ENCODE measurements at regions not wholly inside any gene's neighbourhood (a gene's known extent, or its start where the extent isn't known, plus 50 kb on each side); places are given as distances from the start of the nearest gene placed in this dataset.

DNA sequence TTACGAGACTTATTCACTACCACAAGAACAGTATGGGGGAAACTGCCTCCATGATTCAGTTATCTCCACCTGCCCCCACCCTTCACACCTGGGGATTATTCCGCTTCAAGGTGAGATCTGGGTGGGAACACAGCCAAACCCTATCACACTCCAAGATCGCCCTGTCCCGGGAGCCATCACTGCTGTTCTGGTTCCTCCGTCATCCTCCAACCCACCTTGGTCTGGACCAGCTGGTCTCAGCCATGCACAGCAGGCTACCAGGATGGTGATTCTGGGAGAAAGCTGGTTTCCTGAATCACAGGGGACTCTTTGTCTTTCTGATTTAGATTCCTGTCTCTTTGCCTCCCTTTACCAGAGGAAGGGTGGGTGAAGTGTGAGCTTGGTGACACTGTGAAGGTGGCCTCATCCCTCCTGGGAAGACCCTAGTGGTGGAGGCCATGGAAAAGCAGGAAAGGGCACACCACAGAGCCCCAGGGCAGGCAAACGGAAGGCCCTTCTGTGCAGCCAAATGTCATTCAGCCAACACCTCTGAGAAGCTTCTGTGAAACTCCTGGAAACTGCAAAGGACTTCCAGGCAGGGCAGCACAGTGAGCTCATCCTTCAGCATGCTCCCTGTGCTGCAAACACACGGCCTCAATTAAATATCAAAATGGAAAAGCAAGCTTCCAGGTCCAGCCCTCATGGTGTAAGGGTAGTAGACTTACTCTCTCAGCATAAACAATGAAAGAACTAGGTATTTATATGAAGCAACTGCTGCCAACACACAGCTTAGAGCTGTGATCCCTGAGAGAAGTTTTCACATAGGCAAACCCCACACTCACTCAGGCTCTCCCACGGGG, 169.8 kb downstream of the ANKRD60 start:
- DNase-seq, result no peak

DNA sequence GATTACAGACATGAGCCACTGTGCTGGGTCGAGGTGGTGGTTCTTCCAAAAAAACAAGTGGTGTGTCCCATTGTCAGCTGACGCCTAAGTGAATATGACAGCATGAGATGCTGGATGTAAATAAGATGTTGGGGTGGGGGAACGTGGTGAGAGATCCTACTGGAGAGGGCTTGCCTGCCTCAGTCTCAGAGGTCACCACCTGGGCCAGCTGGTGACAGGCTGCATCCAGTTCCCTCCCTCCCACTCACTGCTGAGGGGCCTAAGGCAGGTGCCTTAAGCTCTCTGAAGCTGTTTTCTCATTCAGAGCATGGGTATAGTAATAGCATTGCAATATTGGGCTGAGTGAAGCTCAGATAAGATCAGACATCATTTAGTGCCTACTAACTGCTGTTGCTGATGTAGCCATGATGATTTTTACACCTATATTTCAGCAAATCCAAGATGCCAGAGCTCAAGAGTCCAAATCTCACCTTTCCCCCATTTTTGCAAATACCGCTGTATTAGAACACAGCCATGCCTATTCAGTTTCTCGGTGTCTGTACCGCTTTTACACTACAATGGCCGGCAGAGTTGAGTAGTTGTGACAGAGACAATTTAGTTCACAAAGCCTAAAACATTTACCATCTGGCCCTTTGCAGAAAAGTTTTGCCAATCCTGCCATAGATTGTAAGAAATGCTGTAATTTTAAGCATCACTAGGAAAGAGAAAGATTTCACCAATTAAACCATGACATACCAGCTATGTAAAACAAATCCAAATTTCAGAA, 171.3 kb downstream of the ANKRD60 start:
- no peak for DNase-seq

DNA sequence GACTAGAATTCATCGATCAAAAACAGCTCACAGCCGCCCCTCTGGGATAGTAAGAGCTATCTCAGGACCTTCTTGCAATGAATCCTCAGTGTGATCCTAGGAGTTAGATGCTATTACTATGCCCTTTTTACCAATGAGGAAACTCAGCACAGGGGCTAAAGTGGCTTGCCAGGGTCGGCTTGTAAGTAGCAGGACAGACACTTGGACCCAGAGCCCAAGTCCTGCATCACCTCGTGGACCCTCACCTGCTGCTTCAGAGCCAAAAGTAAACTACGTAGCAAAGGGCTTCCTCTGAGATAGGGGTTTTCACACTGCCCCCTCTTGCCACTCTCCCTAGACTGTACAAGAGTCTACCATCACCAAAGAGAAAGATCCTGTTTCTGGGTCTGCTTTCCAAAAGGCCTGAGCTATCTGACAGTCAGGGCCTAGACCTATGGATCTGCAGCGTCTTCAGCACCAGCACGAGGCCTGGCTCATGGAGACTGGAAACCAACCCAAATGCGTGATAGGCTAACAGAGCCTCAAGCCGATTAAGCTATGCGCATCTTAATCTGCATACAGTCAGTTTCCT, 172.3 kb downstream of the ANKRD60 start:
- no peak for DNase-seq

DNA sequence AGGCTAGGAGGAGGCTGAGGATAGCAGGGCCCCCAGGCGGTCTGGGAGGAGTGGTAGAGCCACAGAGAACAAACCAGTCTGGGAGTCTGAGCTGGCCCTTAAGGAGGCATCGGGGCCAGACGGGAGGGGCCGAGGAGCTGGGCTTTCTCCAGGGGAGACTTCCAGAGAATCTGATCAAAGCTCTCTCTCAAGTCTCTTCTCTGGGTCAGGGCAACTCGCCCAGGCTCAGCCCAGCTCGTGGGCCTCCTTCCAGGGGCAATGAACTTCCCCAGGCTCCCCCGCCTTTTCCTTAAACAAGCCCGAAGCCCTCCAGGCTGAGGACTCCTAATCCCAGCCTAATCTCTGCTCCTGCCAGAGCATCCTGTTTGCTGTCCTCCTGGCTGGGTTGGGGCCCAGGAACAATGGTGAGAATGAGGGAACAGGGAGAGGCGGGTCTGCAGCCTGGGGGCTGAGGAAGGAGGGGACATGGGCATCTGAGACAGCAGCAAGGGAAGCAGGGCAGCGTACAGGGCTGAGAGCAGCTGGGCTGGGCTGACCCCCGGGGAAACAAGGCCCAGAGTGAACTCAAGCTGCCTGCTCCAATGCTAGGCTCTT, 173.6 kb downstream of the ANKRD60 start:
- no peak for DNase-seq

DNA sequence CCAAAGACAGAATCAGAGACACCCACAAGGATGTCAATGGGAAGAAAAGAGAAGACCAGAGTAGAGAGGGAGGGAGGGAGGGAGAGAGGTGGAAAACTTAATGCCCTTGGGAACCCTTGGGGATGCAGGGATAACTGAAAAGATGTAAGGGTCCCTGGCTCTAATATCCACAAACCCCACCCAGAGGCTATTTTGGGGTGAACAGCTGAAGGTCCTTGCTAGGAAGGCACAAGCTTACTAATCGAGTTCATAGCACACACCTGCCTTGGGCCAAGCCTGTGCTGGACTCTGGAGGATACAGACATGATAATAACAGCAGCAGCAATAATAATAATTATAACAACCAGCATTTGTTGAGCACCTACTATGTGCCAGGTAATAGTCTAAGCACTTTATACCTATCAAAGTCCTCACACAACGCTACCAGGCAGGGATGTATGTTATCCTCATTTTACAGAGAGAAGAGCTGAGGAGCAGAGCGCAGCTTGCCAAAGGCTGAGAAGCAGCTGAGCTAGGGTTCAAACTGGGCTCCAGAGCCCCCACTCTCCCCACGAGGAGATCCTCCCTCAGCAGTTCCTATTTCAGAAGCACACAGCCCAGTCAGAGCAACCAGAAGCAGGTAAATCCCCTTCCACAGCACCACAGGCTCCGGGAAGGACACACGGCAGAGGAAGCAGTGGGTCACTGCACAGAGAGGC, 174.2 kb downstream of the ANKRD60 start:
- DNase-seq, result no peak

DNA sequence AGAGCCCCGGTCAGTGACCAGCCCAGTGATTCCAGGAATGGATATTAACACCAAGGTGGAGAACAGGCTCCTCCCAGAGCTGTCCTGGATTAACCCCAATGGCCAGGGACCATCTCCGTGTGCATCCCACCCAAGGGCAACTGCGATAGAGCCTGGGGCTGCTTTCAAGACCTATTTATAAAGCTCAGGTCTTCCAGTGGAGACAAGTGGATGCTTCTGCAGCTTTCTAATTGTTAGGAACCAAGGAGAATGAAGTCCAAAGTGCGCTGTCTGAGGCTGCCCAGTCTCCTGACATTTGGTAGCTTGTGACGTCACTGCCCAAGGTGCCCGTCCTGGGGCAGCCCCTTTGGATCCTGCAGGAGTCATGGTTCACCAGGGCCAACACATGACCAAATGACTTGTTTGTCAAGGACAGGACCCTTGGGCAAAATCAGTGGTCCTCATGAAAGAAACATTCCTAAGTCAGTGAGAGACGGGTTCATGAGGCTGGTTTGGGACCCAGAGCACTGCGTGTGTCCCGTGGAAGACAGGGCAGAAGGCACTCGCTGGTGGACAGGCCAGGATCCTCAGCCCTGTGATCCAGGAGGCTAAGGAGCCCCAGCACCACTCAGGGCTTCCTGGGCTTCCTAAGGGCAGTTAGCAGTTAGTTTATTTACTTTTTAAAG, 174.9 kb downstream of the ANKRD60 start:
- DNase-seq, result no peak

DNA sequence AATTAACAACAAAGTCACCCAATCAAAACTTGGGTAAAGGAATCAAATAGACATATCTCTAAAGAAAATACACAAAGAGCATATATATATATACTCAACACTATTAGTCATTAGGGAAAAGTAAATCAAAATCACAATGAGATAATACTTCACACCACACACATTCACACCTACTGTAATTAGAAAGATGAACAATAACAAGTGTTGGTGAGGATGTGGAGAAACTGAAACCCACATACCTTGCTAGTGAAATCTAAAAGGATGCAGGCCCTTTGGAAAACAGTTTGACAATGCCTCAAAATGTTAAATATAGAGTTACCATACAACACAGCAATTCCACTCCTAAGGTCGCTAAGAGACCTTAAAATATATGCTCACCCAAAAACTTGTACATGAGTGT, 177.1 kb downstream of the ANKRD60 start:
- no peak for DNase-seq

DNA sequence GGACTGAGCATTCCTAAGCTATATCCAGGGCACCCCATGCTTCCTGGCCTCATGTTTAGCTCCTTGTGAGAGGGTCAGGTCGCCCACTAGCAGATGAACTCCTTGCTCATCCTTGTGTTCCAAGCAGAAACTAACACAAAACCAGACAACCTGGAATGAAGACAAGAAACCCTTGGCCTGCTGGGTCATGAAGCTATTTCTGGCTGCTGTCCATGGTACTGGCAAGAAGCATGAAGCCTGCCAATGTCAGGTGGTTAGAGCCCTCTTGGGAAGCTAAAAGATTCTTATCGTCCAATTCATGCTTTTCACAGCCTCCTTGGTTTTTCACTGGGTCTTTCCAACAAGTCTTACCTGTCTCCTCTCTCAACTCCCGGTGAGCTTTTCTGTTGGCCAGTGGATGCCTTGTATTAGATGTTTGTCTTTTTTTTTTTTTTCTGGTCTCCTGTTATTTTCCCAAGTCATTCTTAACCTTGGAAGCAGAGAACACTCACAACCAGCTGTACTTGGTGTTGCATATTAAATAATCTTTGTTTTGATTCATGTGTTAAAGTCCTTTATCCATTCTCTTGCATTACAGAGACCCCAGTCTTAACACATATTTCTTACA, 180.3 kb downstream of the ANKRD60 start:
- DNase-seq, result no peak

DNA sequence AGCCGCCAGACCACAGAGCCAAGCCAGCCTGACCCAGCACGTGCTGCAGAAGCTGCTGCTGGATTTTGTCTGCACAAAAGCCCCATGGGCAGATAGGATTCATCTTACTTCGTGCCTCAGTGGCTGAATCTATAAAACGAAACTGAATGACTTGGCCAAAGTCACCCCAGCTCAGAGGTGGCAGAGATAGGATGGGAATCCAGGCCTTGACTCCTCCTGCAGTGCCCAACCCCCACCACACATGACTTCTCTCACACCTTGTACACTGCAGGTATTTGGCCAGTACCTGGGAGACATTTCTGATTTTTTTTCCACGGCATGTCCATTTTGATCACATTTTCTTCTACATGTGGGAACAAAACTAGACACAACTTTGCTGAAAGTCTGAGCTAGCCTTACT, 182.1 kb downstream of the ANKRD60 start:
- DNase-seq, result no peak

DNA sequence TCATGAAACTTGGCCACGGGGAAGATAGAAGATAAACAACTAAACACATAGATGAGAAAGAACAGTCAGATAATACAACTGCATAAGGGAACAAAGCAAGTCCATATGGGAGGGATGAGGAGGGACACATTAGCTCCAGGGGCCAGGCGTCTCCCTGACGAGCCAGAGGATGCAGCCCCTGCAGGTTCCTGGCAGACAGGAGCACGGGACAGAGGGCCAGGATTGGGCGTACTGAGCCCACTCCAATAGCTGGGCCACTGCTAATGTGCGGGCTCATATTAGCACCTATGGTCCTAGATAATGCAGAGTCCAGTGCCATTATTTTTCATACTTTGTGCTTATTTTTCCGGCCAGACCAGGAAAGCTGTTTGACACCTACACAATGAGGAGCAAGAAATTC, 182.9 kb downstream of the ANKRD60 start:
- DNase-seq, result no peak

DNA sequence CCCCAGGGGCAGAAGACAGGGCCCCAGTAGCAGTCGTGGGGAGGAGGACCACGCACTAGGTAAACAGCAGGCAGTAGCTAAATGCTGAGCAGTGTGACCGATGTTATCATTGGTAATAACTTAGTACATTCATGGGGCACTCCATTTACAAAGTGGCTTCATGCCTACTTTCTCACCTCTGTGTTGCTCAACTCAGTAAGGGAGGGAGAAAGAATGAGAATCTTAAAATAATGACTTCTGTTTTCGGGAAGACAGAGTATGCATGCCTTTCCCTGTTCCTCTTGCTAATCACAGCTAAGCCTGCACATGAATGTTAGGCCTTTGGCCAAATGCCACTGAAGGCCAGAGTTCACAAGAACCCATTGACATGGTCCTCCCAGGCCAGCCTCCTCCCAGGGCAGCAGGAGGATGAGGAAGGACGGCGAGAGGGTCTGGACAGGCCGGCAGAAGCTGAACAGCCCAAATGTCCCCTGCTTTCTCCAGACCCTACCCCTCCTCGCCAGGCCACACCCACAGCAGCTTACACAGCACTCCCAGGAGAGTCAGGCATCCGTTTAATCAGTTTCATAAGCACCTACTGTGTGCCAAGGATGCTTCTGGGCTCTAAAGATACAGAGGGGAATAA, 183.4 kb downstream of the ANKRD60 start:
- no peak for DNase-seq

DNA sequence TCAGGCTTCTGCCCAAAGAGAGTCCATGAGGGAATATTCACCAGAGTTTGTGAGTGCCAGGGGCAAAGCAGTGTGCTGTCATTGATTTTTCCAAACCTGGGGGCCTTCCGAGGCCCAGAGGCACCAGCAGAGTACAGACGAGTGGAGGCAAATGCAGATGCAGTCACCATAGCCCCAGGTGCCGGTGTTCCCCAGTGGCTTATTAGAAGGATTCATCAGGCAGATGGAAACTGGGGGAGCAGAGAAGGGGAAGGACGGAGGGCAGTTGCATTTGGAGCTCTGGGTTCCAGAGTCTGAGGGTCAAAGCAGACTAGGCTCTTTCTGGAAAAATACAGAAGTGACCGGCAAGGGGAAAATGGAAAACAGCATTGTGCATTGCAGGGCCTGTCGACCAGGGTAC, 184.2 kb downstream of the ANKRD60 start:
- DNase-seq, result no peak

DNA sequence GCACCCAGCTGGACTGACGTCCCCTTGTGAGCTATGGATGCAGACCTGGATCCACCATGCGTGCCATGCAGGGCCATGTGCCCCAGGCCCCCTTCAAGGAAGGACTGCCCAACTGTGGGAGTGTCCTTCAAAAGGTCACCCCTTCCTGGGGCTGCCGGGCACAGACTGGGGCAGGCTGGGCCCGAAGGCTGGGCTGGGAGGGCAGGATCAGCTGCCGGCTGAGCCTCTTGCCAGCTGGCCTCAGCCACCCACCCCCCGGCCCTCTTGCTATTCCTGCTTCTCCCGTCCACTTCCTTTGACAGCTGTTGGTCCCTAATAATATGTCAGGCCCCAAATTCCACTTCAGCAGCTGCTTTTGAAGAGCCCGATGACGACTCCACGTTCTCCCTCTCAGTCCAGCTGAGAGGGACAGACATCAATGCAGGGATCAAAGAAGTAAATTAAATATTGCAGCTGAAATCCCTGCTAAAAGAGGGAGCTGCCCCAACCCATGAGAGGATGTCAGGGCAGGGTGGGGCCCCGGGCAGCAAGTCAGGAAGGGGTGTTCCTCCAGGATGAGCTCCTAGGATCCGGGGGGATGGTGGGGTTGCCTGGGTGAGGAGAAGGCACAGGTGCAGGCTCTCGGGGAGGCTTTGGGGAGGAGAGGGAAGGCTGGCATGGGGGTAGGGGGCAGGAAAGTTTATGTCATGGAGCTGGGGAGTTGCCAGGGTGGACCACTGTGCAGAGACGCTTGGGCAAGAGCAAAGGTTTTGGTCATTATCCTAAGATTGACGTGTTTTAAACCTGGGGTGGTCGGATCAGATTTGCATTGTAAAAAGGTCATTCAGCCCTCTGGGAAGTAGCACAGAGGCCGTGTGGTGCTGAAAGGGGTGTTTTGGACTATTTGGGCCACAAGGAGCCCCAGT, 185.0 kb downstream of the ANKRD60 start:
- no peak for DNase-seq

DNA sequence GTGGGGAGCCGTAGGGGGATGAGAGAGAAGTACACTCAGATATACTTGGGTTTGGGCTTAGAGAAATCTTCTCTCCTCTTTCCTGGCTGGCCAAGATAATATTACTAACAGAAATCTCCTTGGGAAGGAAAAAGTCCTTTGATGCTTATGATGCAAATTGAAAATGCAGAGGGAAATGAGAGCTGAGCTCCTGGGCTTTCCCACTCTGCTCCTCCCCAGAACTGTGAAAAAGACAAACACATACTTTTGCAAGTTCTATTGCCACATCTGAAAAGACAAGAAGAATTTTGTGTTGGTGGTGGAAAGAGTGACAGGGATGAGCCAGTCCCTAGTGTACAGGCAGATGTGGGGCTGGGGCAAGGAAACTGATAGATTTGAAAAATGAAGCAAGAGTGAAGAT, 185.9 kb downstream of the ANKRD60 start:
- DNase-seq, result no peak

DNA sequence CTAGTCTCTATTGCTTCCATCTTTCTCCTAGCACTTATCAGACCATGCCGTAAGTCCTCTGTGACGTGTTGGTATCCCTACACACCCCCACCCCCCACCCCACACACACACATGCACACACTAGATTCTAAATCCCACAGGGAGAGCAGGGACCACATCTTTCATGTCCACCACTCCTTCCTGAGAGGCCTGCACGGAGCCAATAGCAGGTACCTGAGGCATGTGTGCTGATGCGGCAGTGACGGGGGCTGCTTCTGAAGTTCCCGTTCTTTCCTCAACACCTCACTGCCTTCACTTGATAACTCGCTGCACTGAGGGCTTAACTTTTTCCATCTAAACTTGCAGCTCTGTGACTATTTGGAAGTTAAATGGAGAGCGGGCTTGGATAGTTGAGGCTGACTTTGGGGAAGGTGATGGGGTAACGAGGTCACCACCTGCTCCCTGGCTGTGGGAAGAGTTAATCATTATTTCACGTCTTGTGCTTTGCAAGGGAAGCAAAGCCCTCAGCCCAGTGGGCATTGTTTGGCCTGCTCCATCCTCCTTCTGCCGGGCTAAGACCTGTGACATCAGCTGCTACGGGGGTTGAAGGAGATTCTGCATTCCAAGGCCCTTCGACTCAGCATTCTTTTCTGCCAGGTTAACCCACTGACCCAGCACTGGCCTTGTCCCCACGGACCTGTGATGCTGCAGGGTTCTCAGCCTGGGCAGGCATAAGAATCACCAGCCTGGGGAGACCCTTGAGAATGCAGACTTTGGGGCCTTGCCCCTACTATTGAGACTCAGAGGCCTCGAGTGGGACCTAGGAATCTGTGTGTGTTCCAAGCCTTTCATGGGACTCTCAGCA, 187.8 kb downstream of the ANKRD60 start:
- no peak for DNase-seq

DNA sequence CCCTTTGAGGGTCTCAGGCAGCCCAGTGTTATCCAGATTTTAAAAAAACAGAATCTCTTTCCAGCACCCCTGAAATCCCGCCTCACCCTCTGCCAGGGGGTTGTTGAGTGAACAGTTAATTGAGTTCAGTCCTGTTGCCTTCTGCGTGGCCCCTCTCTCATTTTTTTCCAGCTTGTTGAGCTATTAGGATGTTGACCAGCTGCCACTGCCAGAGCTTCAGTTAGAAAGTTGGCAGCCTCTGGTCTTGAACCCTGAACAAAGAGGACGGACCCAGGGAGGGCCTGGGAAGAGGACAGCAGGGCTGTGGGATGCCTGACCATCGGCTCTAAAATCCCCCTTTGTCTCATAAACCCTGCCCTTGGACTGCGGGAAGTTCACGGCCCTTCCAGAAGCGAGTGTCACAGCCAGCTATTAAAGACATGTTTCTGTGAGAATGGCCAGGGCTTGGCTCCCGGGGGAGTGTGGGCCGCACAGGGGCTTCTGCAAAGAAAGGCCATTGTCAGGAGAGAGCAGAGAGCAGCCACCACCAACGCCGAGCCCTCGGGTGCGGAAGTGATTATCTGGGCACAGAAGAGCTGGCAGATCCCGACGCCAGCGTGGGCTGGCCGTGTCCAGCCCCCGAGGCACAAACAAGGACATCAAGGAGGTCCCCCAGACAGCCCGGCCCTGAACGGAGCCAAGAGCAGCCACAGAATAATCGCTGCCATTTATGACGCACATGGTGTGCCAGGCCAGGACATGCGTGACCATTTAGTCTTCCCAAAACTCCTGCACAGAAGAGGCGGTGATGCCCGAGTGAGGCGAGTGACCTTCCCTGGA, 189.0 kb downstream of the ANKRD60 start:
- no peak for DNase-seq

DNA sequence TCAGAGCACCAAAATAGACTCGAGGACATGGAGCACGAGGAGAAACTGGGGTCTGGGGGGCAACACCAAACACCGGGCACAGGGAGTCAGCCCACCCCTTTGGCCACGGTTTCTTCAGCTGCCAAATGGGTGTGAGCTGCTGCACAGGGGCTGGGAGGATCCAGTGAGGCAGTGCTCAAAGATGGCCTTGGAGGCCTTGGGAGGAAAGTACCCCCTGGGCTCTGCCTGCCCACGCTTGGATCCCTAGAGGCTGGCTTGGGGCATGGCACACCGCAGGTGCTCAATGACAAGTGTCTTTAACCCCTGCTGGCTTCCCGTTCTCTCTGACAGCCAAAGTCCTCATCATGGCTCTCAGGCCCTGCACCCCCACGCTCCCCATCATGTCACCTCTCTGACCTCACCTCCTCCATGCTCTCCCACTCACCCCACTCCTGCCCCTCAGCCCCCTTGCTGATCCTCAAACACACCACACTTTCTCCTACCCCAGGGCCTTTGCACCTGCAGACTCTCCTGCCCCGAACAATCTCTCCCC, 190.3 kb downstream of the ANKRD60 start:
- DNase-seq, result no peak

DNA sequence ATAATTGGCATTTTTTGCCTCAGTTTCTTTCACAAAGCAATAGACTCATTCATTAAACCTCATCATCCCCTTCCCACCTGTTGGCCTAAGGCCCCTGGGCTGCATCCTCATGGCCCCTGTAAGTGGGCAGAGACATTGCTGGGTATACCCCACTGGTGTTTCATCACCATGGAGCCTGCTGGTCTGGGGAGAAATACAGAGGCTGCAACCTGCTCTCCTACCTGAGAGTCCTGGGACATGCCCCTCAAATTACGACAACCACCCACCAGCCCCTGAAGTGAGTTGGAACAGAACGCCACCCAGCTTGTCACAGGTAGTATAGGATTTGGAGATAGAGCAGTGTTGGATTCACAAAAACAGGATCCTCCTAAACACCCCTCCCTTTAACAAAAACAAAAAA, 190.8 kb downstream of the ANKRD60 start:
- no peak for DNase-seq

All from activated naive CD4-positive, alpha-beta T cell treated with Interleukin-2 at 50 U/mL for 16 hours (primary cell).